Neural crest cell (in vitro differentiated cells): ENCODE measurements at regions not wholly inside any gene's neighbourhood (a gene's known extent, or its start where the extent isn't known, plus 50 kb on each side); places are given as distances from the start of the nearest gene placed in this dataset.

Source experiments
- DNase-seq: peaks from one replicate; pipeline ENCODE4 v3.0.0; 2021; ENCODE audit warnings: low read depth, mixed read lengths, low spot score
- H3K27ac Mint-ChIP-seq: one replicate; pipeline ENCODE4 v1.8.0; 2021; ENCODE audit warnings: mild to moderate bottlenecking, mixed read lengths; ENCODE audit not compliant: unreplicated experiment
- H3K27me3 Mint-ChIP-seq: 2 replicates; pipeline ENCODE4 v1.8.0; 2021; ENCODE audit warnings: low read depth, mild to moderate bottlenecking, mixed read lengths
- H3K36me3 Mint-ChIP-seq: 2 replicates; pipeline ENCODE4 v1.8.0; 2021; ENCODE audit warnings: low read depth, mild to moderate bottlenecking, mixed read lengths
- H3K4me1 Mint-ChIP-seq: 2 replicates; pipeline ENCODE4 v1.8.0; 2021; ENCODE audit warnings: mixed read lengths
- H3K4me3 Mint-ChIP-seq: one replicate; pipeline ENCODE4 v1.8.0; 2021; ENCODE audit warnings: mild to moderate bottlenecking, mixed read lengths
- H3K9me3 Mint-ChIP-seq: 2 replicates; pipeline ENCODE4 v1.8.0; 2021; ENCODE audit warnings: mixed read lengths
- TF ChIP-seq, protein P1 (sequence below): fragments of 200-600 bp; sonication (generic); conservative IDR thresholded peaks from 2 replicates; pipeline ENCODE4 v1.5.0; 2021; ENCODE audit warnings: antibody characterized with exemption, mild to moderate bottlenecking

- Mint-ChIP-seq H3K27me3 (no peaks in the 10 kb centered on the region), H3K9me3 (no peaks in the 10 kb centered on the region), H3K4me3 (no peak overlapping the region), H3K27ac (no peak overlapping the region), H3K36me3 (no peaks in the 10 kb centered on the region), H3K4me1 (peaks cover 9% of the 10 kb centered on the region)
- TF ChIP-seq, protein P1, sequence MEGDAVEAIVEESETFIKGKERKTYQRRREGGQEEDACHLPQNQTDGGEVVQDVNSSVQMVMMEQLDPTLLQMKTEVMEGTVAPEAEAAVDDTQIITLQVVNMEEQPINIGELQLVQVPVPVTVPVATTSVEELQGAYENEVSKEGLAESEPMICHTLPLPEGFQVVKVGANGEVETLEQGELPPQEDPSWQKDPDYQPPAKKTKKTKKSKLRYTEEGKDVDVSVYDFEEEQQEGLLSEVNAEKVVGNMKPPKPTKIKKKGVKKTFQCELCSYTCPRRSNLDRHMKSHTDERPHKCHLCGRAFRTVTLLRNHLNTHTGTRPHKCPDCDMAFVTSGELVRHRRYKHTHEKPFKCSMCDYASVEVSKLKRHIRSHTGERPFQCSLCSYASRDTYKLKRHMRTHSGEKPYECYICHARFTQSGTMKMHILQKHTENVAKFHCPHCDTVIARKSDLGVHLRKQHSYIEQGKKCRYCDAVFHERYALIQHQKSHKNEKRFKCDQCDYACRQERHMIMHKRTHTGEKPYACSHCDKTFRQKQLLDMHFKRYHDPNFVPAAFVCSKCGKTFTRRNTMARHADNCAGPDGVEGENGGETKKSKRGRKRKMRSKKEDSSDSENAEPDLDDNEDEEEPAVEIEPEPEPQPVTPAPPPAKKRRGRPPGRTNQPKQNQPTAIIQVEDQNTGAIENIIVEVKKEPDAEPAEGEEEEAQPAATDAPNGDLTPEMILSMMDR: no peak
- DNase-seq: no peak
Observed at GRCh38 chr15:35934383-35935049, 388.6 kb upstream of the DPH6 start.

GRCh38 chr15:35936284-35936683, 390.3 kb upstream of the DPH6 start:
- H3K27ac Mint-ChIP-seq: peak overlapping the region; percentile 63
- DNase-seq: no peak
- TF ChIP-seq, protein P1: no peak
- H3K4me3 Mint-ChIP-seq: no peak overlapping the region
- peaks cover 9% of the 10 kb centered on the region for H3K4me1 Mint-ChIP-seq
- no peaks in the 10 kb centered on the region for H3K36me3 Mint-ChIP-seq
- no peaks in the 10 kb centered on the region for H3K27me3 Mint-ChIP-seq
- H3K9me3 Mint-ChIP-seq: no peaks in the 10 kb centered on the region

DNA sequence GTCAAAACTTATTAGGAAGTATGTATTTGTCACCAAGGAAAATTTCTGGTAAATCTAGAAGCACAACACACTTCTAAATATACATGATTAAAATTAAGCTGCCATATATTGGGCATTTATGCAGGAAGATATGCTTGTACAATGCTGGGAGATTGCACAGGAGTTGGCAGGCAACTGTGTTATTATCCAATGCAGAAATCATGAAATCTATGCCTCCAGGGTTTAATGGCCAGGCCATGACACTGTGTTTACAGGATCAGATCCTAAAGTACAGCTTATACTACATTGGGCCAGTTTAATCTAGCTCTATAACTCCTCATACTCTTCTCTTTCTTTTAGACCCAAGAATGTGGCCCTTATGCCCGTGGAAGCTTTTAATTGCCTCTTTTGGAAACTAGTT, 391.4 kb upstream of the DPH6 start:
- H3K4me3 Mint-ChIP-seq: no peak overlapping the region
- H3K27ac Mint-ChIP-seq: no peak overlapping the region
- H3K27me3 Mint-ChIP-seq: no peaks in the 10 kb centered on the region
- TF ChIP-seq, protein P1: no peak
- no peak for DNase-seq
- H3K9me3 Mint-ChIP-seq: no peaks in the 10 kb centered on the region
- no peaks in the 10 kb centered on the region for H3K36me3 Mint-ChIP-seq
- H3K4me1 Mint-ChIP-seq: peaks cover 9% of the 10 kb centered on the region

GRCh38 chr15:35944945-35945585, 399.1 kb upstream of the DPH6 start:
- Mint-ChIP-seq H3K4me3 (no peak overlapping the region), H3K36me3 (no peaks in the 10 kb centered on the region), H3K27ac (no peak overlapping the region), H3K27me3 (no peaks in the 10 kb centered on the region), H3K4me1 (no peaks in the 10 kb centered on the region), H3K9me3 (peaks cover 8% of the 10 kb centered on the region)
- TF ChIP-seq, protein P1: no peak
- no peak for DNase-seq

- Mint-ChIP-seq H3K27ac (no peak overlapping the region), H3K4me1 (no peaks in the 10 kb centered on the region), H3K4me3 (no peak overlapping the region), H3K9me3 (peaks cover 3% of the 10 kb centered on the region), H3K36me3 (no peaks in the 10 kb centered on the region), H3K27me3 (no peaks in the 10 kb centered on the region)
- TF ChIP-seq, protein P1: no peak
- DNase-seq: no peak
Observed at GRCh38 chr15:35953424-35953823, 407.5 kb upstream of the DPH6 start.
